NCI-H524 treated with DMSO at 0.1 percent for 48 hours (cell line): ENCODE measurements at regions not wholly inside any gene's neighbourhood (a gene's known extent, or its start where the extent isn't known, plus 50 kb on each side); places are given as distances from the start of the nearest gene placed in this dataset.

Source experiments
- DNase-seq: peaks from one replicate; lab custom pipeline; 2025; lab: John Stamatoyannopoulos, UW

- DNase-seq: no peak
Measured at GRCh38 chr1:165073185-165074007, 283.1 kb downstream of the LMX1A start.

GRCh38 chr1:165070675-165071074 lies 285.8 kb downstream of the LMX1A start:
- DNase-seq: no peak

- no peak for DNase-seq
Measured at GRCh38 chr1:165069829-165070228, 286.7 kb downstream of the LMX1A start.

- DNase-seq: peak; percentile 25
Measured at GRCh38 chr1:165068741-165069140, 287.8 kb downstream of the LMX1A start.

- DNase-seq: no peak
Measured at GRCh38 chr1:165067829-165068228, 288.7 kb downstream of the LMX1A start.

GRCh38 chr1:165063181-165063965 lies 293.1 kb downstream of the LMX1A start:
- no peak for DNase-seq

GRCh38 chr1:165062346-165062745 lies 294.2 kb downstream of the LMX1A start:
- no peak for DNase-seq

GRCh38 chr1:165060285-165060793 lies 296.2 kb downstream of the LMX1A start:
- DNase-seq: no peak

GRCh38 chr1:165057956-165058355 lies 298.6 kb downstream of the LMX1A start:
- no peak for DNase-seq

- DNase-seq: no peak
Measured at GRCh38 chr1:165056914-165057313, 299.6 kb downstream of the LMX1A start.

GRCh38 chr1:165055581-165055980 lies 300.9 kb downstream of the LMX1A start:
- no peak for DNase-seq

GRCh38 chr1:165054627-165055026 lies 301.9 kb downstream of the LMX1A start:
- no peak for DNase-seq

GRCh38 chr1:165053351-165053750 lies 303.2 kb downstream of the LMX1A start:
- DNase-seq: no peak

GRCh38 chr1:165052936-165053335 lies 303.6 kb downstream of the LMX1A start:
- DNase-seq: no peak

- no peak for DNase-seq
Measured at GRCh38 chr1:165052431-165052830, 304.1 kb downstream of the LMX1A start.

GRCh38 chr1:165050246-165050645 lies 306.3 kb downstream of the LMX1A start:
- no peak for DNase-seq

GRCh38 chr1:165047994-165048393 lies 308.5 kb downstream of the LMX1A start:
- DNase-seq: no peak

- DNase-seq: no peak
Measured at GRCh38 chr1:165045902-165046301, 310.6 kb downstream of the LMX1A start.

GRCh38 chr1:165040641-165041040 lies 315.9 kb downstream of the LMX1A start:
- DNase-seq: no peak

GRCh38 chr1:165039996-165040395 lies 316.5 kb downstream of the LMX1A start:
- DNase-seq: no peak

GRCh38 chr1:165036403-165036802 lies 320.1 kb downstream of the LMX1A start:
- no peak for DNase-seq

GRCh38 chr1:165034136-165034809 lies 322.2 kb downstream of the LMX1A start:
- no peak for DNase-seq
